ENCODE measurements at regions not wholly inside any gene's neighbourhood (a gene's known extent, or its start where the extent isn't known, plus 50 kb on each side); places are given as distances from the start of the nearest gene placed in this dataset.
"Not testable (repeated sequence)": the region's sequence is repeated elsewhere in the genome, so short reads cannot be mapped to it uniquely, and the experiment has no call there.

GRCh38 chr5:160479220-160479619 is 57.6 kb downstream of the PTTG1 start:
- no peak for DNase-seq

- DNase-seq = no peak
Measured at GRCh38 chr5:160479926-160480325, 58.3 kb downstream of the PTTG1 start.

- no peak for DNase-seq
Measured at GRCh38 chr5:160480652-160481051, 59.0 kb downstream of the PTTG1 start.

GRCh38 chr5:160484678-160485077 is 63.0 kb downstream of the PTTG1 start:
- DNase-seq = no peak

- DNase-seq = no peak
Measured at GRCh38 chr5:160485364-160485969, 63.8 kb downstream of the PTTG1 start.

GRCh38 chr5:160486573-160486972 is 64.9 kb downstream of the PTTG1 start:
- DNase-seq = no peak

GRCh38 chr5:160488394-160489325 is 67.0 kb downstream of the PTTG1 start:
- DNase-seq = no peak

GRCh38 chr5:160491438-160491837 is 69.8 kb downstream of the PTTG1 start:
- no peak for DNase-seq

GRCh38 chr5:160492565-160492964 is 70.9 kb downstream of the PTTG1 start:
- DNase-seq = no peak

GRCh38 chr5:160493806-160494338 is 72.2 kb downstream of the PTTG1 start:
- DNase-seq = no peak

- DNase-seq = no peak
Measured at GRCh38 chr5:160494451-160494850, 72.8 kb downstream of the PTTG1 start.

GRCh38 chr5:160496334-160496733 is 74.7 kb downstream of the PTTG1 start:
- DNase-seq = no peak

GRCh38 chr5:160496784-160497183 is 75.1 kb downstream of the PTTG1 start:
- no peak for DNase-seq

GRCh38 chr5:160497878-160498277 is 76.2 kb downstream of the PTTG1 start:
- no peak for DNase-seq

- DNase-seq = not testable (repeated sequence)
Measured at GRCh38 chr5:160498441-160499043, 76.9 kb downstream of the PTTG1 start.

GRCh38 chr5:160500786-160501779 is 79.4 kb downstream of the PTTG1 start:
- DNase-seq = no peak

GRCh38 chr5:160504906-160505305 is 83.3 kb downstream of the PTTG1 start:
- no peak for DNase-seq

- no peak for DNase-seq
Measured at GRCh38 chr5:160506006-160507004, 84.7 kb downstream of the PTTG1 start.

GRCh38 chr5:160507221-160507721 is 85.6 kb downstream of the PTTG1 start:
- DNase-seq = no peak

GRCh38 chr5:160508780-160509361 is 87.2 kb downstream of the PTTG1 start:
- DNase-seq = peak; percentile 23

Data from DMS 273 treated with DMSO at 0.1 percent for 48 hours (cell line).